DND-41 (cell line): ENCODE measurements at regions not wholly inside any gene's neighbourhood (a gene's known extent, or its start where the extent isn't known, plus 50 kb on each side); places are given as distances from the start of the nearest gene placed in this dataset.

Source experiments
- CTCF ChIP-seq: IDR thresholded peaks from 2 replicates; pipeline ENCODE4 v1.5.1; 2012; ENCODE audit warnings: borderline replicate concordance, low read length, moderate library complexity, mild to moderate bottlenecking; ENCODE audit not compliant: poor library complexity, severe bottlenecking; ENCODE audit errors: extremely low read depth
- EZH2 ChIP-seq: IDR thresholded peaks from 3 replicates; pipeline ENCODE4 v1.6.1; 2012; ENCODE audit warnings: borderline replicate concordance, low read depth, mild to moderate bottlenecking, moderate library complexity, low read length, inconsistent platforms; ENCODE audit not compliant: severe bottlenecking

DNA sequence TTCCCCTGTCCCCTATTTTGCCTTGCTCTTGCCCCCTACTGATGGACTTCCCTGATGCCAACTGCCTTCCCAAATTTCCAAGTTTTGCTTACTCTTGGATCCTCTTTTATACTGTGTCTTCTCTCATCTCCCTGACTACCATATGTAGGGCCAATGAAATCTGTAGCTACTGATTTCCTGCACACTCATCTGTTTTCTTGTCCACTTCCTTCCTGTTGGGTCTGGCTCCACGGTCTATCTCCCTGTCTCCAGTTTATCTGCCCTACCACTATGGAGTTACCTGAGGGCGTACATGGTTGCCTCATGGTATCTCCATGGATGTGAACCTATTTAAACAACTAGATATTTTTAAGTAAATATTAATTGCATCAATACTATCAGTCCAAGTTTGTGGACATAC is 140.3 kb upstream of the MCHR2 start:
- TF ChIP-seq CTCF = no peak
- TF ChIP-seq EZH2 = no peak
